ENCODE measurements at regions not wholly inside any gene's neighbourhood (a gene's known extent, or its start where the extent isn't known, plus 50 kb on each side); places are given as distances from the start of the nearest gene placed in this dataset.
"Not testable (repeated sequence)": the region's sequence is repeated elsewhere in the genome, so short reads cannot be mapped to it uniquely, and the experiment has no call there.

DNA sequence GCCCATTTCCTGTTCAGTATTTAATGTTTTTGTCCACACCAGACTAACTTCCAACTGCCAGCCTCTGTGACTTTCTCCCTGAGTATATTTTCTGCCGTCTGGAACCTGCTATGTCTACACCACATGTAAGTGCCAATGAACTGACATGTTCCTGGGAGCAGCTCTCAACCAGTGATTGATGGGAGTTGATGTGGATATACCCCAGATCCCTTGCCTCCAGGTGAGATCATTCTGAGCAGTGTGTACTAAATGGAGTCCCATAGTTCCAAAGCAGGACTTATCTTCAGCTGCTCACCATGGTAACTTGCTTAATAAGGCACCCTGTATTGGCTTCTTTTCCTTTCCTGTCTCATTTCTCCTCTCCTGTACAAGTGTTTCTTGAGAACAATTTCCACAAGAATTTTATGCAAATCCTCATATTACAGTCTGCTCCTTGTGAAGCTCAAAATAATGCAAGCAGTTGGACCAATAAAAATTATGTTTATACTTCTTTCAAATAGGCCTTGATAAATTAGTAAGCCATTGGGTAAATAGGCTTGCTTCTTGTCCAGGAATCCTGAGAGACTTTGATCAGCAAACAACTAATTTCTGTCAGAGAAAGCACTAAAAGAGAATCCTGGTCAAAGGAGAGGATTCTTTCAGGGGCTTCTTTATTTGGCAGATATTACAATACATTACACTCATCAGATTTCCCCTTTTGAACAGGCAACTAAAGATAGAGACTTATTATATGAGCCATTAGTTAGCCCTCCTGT is 911.7 kb upstream of the NDST4 start:
- DNase-seq (ENCODE audit: low read depth, low spot score) = no peak

DNA sequence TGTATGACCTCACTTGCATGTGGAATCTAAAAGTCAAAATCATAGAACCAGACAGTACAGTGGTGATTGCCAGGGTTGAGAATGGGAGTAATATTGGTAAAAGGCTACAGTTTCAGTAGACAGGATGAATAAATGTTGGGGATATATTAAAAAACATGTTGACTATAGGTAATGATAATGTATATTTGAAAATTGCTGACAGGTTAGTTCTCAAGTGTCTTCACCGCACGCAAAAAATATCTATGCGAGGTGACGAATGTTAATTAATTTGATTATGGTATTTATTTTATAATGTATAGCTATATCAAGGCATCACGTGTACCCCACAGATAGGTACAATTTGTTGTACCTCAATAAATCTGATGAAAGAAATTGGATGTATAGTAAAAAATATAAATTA is 909.6 kb upstream of the NDST4 start:
- DNase-seq (ENCODE audit: low read depth, low spot score) = no peak

DNA sequence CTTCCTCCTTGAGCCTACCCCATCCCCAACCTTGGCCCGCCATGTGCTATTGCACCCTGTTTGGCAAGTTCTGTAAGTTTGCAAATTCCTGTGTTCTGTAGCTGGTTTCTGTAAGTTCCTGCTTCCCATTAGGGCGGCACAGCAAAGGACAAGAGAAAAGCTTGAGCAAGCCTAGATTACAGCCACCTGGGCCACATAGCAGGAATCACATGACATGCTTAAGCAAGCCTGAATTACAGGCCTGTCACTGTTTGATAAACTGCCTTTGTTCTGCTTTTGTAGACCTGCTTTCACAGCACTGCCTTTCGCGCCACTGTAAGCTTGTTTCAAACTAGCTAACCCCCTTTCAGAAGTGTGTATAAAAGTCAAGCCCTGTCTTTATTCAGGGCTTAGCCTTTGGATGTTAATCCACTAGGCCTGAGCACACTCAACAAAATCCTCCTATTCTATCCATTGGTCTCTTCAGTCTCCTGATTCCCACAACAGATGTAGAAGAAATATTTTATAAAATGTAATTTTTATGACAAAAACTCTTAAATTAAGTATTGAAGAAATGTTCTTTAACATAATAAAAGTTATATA is 906.8 kb upstream of the NDST4 start:
- DNase-seq (ENCODE audit: low read depth, low spot score) = no peak

DNA sequence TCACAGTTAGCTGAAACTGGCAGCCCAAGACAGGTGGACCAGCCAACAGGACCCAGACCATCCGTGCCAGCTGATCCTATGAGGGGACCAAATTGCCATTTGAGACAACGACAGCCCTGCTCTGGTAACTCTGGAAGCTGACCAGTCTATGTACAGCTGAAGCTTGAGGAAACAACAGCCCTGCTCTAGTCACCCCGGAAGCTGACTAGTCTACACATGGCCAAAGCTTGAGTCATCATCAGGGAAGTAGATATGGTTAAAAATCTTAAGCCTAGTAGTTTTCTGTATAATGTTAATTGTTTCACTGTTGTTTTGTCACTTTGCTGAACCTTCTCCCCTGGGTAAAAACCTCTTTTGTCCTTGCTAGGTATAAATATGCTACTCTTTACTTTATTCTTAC is 905.4 kb upstream of the NDST4 start:
- no peak for DNase-seq (ENCODE audit: low read depth, low spot score)

DNA sequence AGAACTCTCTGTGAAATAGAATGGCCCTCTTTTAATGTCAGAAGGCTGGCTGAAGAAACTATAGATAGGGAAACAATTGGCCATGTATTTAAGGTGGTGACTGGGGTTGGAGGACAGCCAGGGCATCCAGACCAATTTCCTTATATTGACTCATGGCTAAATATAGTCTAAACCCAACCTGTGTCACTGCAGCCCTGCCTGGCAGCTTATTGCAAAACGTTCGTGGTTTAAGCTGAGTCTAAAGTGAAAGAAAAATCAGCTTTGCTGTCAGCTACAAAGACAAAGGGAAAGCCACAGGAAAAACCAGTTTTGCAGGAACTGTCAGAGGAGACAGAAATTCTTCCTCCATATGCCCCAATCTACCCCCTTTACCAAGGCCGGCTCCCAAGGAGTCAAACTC is 902.8 kb upstream of the NDST4 start:
- no peak for DNase-seq (ENCODE audit: low read depth, low spot score)

DNA sequence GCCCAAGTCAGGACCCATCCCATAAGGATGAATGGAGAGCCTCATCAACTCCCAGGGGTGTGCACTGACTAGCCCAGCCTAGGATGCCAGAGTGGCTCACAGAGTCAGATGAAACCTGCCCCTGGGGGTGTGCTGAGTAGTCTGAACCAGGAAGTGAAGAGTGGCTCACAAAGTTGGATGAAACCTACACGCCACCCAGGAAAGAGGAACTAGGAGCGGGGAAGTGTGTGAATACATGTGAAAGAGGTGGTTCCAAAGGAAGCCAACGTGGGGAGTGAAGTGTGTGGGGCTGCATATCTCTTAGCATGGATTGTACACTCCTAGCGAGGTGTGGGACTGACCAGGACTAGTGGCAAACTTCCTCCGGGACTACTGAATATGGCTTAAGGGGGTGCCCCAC is 902.1 kb upstream of the NDST4 start:
- DNase-seq (ENCODE audit: low read depth, low spot score) = no peak

DNA sequence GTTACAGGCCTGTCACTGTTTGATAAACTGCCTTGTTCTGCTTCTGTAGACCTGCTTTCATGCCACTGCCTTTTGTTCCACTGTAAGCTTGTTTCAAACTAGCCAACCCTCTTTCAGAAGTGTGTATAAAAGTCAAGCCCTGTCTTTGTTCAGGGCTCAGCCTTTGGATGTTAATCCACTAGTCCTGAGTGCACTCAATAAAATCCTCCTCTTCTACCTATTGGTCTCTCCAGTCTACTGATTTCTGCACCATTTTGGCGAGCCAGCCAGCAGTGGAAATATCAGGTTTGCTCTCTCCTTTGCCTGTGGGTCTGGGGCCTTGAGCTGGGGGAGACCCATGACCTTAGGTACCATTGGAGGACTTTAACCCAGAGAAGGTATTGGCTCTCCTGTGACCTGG is 901.6 kb upstream of the NDST4 start:
- DNase-seq (ENCODE audit: low read depth, low spot score) = no peak

DNA sequence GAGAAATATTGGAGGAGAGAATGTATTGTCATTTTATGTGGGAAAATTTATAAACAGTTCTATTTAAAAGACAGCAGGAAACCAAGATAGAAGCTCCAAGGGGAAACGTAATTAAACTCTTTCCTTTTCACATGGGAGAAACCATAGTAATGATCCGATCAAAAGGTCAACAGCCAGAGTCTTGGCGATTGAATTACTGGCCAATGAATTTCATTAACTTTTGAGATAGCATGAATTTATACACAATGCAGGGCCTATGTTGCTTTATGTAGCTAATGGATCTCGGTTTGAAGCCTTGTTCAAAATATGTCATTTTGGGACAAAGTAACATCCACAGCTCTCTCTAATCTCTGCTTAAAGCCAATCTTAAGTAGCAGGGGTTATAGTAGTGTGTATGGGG is 897.5 kb upstream of the NDST4 start:
- DNase-seq (ENCODE audit: low read depth, low spot score) = no peak

DNA sequence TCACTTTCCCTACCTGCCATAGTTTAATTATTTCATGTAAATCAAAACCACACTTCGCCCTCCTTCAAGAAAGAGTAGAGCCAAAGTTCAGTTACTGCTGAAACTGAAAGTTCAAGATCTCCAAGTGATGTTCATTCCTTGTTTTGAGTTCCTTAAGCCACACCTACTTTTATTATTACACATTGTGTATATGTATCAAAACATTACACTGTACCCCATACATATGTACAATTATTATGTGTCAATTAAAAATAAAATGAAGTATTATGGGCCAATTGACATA is 892.3 kb upstream of the NDST4 start:
- no peak for DNase-seq (ENCODE audit: low read depth, low spot score)

DNA sequence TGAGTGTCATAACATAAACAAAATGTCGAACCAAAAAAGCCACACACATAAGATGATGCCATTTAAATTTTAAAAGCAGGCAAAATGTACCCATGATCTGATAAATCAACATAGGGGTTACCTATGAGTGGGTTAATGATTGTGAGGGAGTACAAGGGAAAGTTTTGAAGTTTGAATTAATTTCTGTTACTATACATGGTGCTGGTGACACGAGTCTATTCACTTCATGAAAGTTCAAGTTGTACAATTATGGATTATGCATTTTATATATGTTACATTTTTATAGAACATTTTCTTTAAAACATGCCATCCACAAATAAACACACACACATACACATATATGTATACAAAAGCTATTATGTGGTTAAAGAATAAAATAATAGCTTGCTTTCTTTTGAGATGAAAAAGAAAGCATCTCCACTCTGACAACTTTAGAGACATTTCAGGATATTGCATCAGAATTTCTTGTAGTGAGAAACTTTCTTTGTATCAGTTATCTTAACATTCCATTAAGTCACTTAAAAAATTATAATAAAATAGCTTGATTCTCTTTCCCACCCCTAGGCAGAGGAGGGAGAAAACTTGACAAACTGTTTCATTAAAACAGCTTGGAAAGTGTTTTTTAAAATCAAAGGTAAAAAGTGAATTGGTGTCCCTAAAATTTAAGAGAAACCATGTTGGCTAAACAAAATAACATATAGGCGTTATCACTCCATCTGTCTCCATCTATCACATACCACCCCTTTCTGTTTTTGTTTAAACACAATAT is 891.8 kb upstream of the NDST4 start:
- no peak for DNase-seq (ENCODE audit: low read depth, low spot score)

DNA sequence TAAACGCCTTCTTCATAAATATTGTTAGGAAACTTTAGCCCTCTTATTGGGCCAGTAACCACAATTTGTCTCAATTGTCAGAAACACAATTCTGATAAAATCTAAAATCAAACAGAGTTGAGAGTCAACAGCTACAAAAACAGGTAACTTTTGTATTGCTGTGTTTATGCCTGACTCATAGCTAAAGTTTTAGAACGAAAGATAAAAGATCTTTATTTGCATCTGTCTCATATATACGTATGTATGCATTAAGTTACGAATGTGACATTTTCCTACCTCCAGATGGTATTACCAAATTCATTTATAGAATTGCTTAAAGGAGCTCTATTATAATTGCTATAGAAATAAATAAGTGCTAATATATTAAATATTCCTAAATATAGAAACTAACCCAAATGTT is 887.9 kb upstream of the NDST4 start:
- no peak for DNase-seq (ENCODE audit: low read depth, low spot score)

DNA sequence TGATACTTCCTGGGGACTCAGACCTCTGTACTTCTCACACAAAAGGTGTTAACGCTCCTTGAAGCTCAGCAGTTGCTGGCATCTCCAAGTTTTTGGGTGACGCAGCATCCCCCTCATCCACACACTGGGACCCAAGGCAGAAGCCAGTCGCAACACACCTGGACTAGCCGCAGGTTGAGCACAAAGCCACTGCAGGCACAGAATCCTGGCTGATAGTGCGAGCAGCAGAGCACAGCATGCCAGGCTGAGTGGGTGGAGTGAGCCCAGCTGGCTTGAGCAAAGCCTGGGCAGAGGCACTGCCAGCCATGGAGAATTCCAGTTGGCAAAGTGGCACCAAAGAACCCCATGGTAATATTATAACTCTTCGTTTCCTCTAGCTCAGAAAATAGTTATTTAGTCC is 873.2 kb upstream of the NDST4 start:
- no peak for DNase-seq (ENCODE audit: low read depth, low spot score)

DNA sequence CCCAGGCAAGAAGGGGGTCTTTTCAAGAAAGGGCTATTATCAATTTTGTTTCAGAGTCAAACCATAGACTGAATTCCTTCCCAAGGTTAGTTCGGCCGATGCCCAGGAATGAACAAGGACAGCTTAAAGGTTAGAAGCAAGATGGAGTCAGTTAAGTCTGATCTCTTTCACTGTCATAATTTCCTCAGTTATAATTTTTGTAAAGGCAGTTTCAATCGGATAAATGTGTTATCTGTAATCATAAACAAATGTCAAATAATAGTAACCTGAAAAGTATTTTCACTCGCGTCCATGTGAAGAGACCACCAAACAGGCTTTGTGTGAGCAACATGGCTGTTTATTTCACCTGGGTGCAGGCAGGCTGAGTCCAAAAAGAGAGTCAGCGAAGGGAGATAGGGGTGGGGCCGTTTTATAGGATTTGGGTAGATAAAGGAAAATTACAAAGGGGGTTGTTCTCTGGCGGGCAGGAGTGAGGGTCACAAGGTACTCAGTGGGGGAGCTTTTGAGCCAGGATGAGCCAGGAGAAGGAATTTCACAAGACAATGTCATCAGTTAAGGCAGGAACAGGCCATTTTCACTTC is 862.1 kb upstream of the NDST4 start:
- DNase-seq (ENCODE audit: low read depth, low spot score) = not testable (repeated sequence)

DNA sequence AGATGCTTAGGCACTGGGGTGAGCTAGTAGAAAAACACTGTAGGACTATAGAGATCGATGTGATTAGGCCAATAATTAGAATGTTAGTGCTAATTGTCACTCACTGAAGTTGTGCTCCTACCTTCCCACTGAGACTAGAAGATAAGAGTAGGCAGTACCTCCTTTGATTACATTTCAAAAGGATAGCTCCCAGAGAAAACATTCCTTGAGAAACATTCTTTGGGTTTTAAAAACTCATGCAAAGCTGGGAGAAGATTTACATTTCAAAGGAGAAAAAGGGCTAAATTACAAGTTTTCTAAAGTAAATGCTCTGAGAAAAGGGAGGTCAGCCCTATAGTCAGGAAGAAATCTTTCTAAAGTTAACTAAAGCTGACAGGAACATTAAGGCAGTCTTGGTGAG is 860.3 kb upstream of the NDST4 start:
- DNase-seq (ENCODE audit: low read depth, low spot score) = peak; percentile 75

DNA sequence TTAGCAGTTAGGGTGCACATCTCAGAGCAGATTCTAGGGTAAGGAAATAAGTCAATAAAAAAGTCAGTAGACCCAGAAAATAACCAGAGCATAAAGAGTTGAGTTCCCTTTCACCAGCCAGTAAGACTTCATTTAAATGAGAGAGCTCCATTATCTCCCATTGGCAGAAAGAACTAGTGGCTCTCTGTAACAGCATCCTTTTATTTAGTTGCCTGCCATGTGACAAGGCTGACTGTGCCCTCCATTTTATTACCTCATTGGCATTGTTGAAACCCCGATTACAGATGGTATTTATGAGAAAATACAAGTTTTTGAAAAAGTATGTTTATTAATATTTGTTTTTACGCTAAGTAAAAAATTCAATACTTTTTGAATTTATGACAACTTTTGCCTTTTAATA is 859.5 kb upstream of the NDST4 start:
- DNase-seq (ENCODE audit: low read depth, low spot score) = no peak

DNA sequence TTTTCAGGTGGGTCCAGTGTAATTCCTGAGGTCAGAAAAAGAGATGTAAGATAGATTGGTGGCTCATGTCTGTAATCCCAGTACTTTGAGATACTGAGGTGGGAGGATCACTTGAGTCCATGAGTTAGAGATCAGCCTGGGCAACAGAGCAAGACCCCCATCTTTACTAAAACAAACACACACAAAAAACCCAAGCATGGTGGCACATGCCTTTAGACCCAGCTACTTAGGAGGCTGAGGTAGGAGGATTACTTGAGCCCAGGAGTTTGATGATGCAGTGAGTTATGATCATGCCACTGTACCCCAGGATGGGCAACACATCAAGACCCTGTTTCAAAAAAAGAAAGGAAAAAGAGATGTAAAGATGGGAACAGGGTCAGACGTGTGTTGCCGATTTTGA is 857.4 kb upstream of the NDST4 start:
- DNase-seq (ENCODE audit: low read depth, low spot score) = no peak

DNA sequence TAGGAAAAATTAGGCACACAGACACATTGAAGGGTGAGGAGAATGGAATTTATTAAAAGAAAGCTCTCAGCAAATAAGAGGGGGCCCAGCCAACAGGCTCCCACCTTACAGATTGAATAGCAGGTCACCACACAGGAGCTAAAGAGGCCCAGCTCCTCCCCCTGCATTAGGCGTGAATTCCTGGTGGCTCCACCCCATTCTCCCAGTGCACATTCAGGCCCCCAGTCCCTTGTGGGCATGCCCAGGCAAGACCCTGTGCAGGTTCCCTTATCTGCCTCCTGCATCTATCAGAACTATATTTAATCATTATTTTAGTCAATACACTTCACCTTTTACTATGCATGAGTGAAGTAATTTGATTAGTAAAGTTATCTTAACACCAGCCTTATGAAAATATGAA is 856.3 kb upstream of the NDST4 start:
- DNase-seq (ENCODE audit: low read depth, low spot score) = no peak

DNA sequence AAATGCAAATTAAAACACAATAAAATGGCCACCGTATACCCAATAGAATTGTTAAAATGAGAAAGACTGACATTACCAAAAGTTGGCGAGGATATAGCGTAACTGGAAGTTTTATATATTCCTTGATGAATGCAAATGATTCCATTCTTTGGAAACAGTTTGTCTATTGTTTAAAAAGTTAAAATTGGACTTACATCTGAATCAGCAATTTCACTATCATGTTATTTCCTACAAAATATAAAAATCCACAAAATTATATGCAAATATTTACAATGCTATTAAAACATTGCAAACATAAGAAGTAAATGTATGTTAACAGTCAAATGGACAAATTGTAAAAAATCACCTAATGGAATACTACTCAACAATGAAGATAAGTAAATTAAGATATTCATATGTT is 852.2 kb upstream of the NDST4 start:
- no peak for DNase-seq (ENCODE audit: low read depth, low spot score)

DNA sequence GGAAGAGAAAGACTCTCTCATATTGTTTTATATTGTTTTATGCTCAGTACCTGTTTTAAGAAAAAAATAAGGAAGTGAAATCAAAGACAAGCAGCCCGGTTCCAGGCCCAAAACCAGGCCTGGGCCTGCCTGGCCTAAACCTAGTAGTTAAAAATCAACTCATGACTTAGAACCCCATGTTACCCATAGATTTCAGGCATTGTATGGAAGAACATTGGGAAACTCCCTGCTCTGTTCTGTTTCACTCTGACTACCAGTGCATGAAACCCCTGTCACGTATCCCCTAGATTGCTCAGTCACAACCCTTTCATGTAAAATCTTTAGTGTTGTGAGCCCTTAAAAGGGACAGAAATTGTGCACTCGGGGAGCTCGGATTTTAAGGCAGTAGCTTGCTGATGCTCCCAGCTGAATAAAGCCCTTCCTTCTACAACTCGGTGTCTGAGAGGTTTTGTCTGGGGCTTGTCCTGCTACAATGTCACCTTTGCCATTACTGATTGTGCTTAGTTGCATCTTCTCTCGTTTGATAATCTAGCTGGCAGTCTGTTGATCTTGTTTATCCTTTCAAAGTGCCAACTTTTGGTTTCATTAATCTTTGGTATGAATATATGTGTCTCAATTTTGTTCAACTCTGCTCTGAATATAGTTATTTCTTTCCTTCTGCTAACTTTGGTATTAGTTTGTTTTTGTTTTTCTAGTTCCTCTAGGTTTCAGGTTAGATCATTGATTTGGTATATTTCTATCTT is 842.8 kb upstream of the NDST4 start:
- DNase-seq (ENCODE audit: low read depth, low spot score) = not testable (repeated sequence)

DNA sequence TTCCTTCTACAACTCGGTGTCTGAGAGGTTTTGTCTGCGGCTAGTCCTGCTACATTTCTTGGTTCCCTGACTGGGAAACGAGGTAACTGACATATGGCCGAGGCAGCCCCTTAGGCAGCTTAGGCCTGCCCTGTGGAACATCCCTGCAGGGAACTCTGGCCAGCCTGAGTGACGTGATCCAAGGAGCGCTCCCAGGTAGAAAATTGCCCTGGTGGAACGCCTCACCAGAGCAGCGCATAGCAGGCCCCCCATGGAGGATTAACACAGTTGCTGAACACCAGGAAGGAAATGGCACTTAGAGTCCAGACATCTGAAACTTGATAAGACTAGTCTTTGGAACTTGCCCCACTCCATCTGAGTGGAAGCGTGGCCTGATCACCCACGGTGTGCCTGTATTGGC is 837.4 kb upstream of the NDST4 start:
- DNase-seq (ENCODE audit: low read depth, low spot score) = no peak

DNA sequence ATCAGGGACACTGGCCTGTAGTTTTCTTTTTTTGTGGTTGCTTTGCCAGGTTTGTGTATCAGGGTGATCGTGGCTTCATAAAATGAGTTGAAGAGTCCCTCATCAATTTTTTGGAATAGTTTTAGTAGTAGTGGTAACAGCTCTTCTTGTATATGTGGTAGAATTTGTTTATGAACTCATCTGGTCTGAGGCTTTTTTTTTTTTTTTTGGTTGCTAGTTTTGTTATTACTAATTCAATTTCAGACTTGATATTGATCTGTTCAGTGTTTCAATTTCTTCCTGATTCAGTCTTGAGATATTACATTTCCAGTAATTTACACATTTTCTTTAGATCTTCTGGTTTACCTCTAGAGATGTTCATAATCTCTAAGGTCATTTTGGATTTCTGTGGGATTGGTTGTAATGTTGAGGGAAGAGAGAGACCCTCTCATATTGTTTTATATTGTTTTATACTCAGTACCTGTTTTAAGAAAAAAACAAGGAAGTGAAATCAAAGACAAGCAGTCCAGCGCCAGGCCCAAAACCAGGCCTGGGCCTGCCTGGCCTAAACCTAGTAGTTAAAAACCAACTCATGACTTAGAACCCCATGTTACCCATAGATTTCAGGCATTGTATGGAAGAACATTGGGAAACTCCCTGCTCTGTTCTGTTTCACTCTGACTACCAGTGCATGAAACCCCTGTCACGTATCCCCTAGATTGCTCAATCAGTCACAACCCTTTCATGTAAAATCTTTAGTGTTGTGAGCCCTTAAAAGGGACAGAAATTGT is 836.7 kb upstream of the NDST4 start:
- DNase-seq (ENCODE audit: low read depth, low spot score) = not testable (repeated sequence)

Measured in iPS DF 19.7 (cell line).